ENCODE measurements at regions not wholly inside any gene's neighbourhood (a gene's known extent, or its start where the extent isn't known, plus 50 kb on each side); places are given as distances from the start of the nearest gene placed in this dataset.
"Not testable (repeated sequence)": the region's sequence is repeated elsewhere in the genome, so short reads cannot be mapped to it uniquely, and the experiment has no call there.

GRCh38 chr5:20305463-20305862 is 317.5 kb upstream of the CDH18 start:
- no peak for FAIRE-seq
- DNase-seq = peak in 1 of 5 donors; percentile 60
- Histone ChIP-seq H3K27ac (ENCODE audit: low read depth in 2 of 2, low read length in 2 of 2) (no peak overlapping the region), H3K4me1 (ENCODE audit: control insufficient read depth in 2 of 3, insufficient read depth in 2 of 3, low read depth in 1 of 3, low read length in 3 of 3) (no peaks in the 10 kb centered on the region), H3K36me3 (ENCODE audit: control insufficient read depth in 2 of 3, insufficient read depth in 3 of 3, low read length in 3 of 3) (no peaks in the 10 kb centered on the region), H3K27me3 (ENCODE audit: control insufficient read depth, insufficient read depth, low read length) (no peaks in the 10 kb centered on the region), H3K4me3 (ENCODE audit: low read length in 3 of 3) (no peak overlapping the region), H3K9me3 (ENCODE audit: control insufficient read depth in 2 of 3, insufficient read depth in 1 of 3, low read length in 3 of 3) (no peaks in the 10 kb centered on the region), H3K9ac (ENCODE audit: low read length in 3 of 3) (no peak overlapping the region)
- TF ChIP-seq CTCF (IDR thresholded peaks at IDR 0.05; ENCODE audit: borderline replicate concordance, extremely low read depth, insufficient read depth) = no peak
- intact Hi-C loops (cut with DNase I) = no loop called here

- H3K27me3 ChIP-seq (ENCODE audit: control insufficient read depth, insufficient read depth, low read length); H3K36me3 ChIP-seq (ENCODE audit: control insufficient read depth in 2 of 3, insufficient read depth in 3 of 3, low read length in 3 of 3); DNase-seq; H3K27ac ChIP-seq (ENCODE audit: low read depth in 2 of 2, low read length in 2 of 2); H3K4me1 ChIP-seq (ENCODE audit: control insufficient read depth in 2 of 3, insufficient read depth in 2 of 3, low read depth in 1 of 3, low read length in 3 of 3); H3K4me3 ChIP-seq (ENCODE audit: low read length in 3 of 3); H3K9ac ChIP-seq (ENCODE audit: low read length in 3 of 3); FAIRE-seq; H3K9me3 ChIP-seq (ENCODE audit: control insufficient read depth in 2 of 3, insufficient read depth in 1 of 3, low read length in 3 of 3); intact Hi-C loops (cut with DNase I): not testable (repeated sequence)
Observed at GRCh38 chr5:20304570-20304969, 316.6 kb upstream of the CDH18 start.

GRCh38 chr5:20300110-20300509 is 312.1 kb upstream of the CDH18 start:
- no peak overlapping the region for H3K27ac ChIP-seq (ENCODE audit: low read depth in 2 of 2, low read length in 2 of 2)
- no peaks in the 10 kb centered on the region for H3K36me3 ChIP-seq (ENCODE audit: control insufficient read depth in 2 of 3, insufficient read depth in 3 of 3, low read length in 3 of 3)
- H3K4me3 ChIP-seq (ENCODE audit: low read length in 3 of 3) = no peak overlapping the region
- no peaks in the 10 kb centered on the region for H3K27me3 ChIP-seq (ENCODE audit: control insufficient read depth, insufficient read depth, low read length)
- no peaks in the 10 kb centered on the region for H3K4me1 ChIP-seq (ENCODE audit: control insufficient read depth in 2 of 3, insufficient read depth in 2 of 3, low read depth in 1 of 3, low read length in 3 of 3)
- no peaks in the 10 kb centered on the region for H3K9me3 ChIP-seq (ENCODE audit: control insufficient read depth in 2 of 3, insufficient read depth in 1 of 3, low read length in 3 of 3)
- FAIRE-seq (no peak), DNase-seq (peak in 1 of 5 donors; percentile 8)
- no peak overlapping the region for H3K9ac ChIP-seq (ENCODE audit: low read length in 3 of 3)
- intact Hi-C loops (cut with DNase I) = no loop called here
- no peak for TF ChIP-seq CTCF (IDR thresholded peaks at IDR 0.05; ENCODE audit: borderline replicate concordance, extremely low read depth, insufficient read depth)

- intact Hi-C loops (cut with DNase I) = no loop called here
- DNase-seq (no peak), FAIRE-seq (peak; percentile 50)
- H3K27ac ChIP-seq (ENCODE audit: low read depth in 2 of 2, low read length in 2 of 2) = no peak overlapping the region
- no peaks in the 10 kb centered on the region for H3K27me3 ChIP-seq (ENCODE audit: control insufficient read depth, insufficient read depth, low read length)
- no peaks in the 10 kb centered on the region for H3K4me1 ChIP-seq (ENCODE audit: control insufficient read depth in 2 of 3, insufficient read depth in 2 of 3, low read depth in 1 of 3, low read length in 3 of 3)
- no peak overlapping the region for H3K4me3 ChIP-seq (ENCODE audit: low read length in 3 of 3)
- no peak for TF ChIP-seq CTCF (IDR thresholded peaks at IDR 0.05; ENCODE audit: borderline replicate concordance, extremely low read depth, insufficient read depth)
- H3K9ac ChIP-seq (ENCODE audit: low read length in 3 of 3) = no peak overlapping the region
- no peaks in the 10 kb centered on the region for H3K36me3 ChIP-seq (ENCODE audit: control insufficient read depth in 2 of 3, insufficient read depth in 3 of 3, low read length in 3 of 3)
- no peaks in the 10 kb centered on the region for H3K9me3 ChIP-seq (ENCODE audit: control insufficient read depth in 2 of 3, insufficient read depth in 1 of 3, low read length in 3 of 3)
Observed at GRCh38 chr5:20294696-20295095, 306.7 kb upstream of the CDH18 start.

All from kidney (tissue), 13 donors.